Natural killer cell (primary cell): ENCODE measurements at regions not wholly inside any gene's neighbourhood (a gene's known extent, or its start where the extent isn't known, plus 50 kb on each side); places are given as distances from the start of the nearest gene placed in this dataset.

Experiments
- ATAC-seq, 3 donors: fragments of 150-1000 bp in 2 of 3; fragments of 200-7000 bp in 1 of 3; cut with Tn5 transposase; 1 replicate in 1 of 3; 2 replicates in 2 of 3; pipeline ENCODE4 v1.10.0; 2021; ENCODE audit warnings: mild to moderate bottlenecking in 2 of 3, moderate library complexity in 2 of 3
- DNase-seq, 2 donors: peaks; one replicate each; pipeline versions ENCODE4 v3.0.0 to v3.0.0-alpha.2; 2013 to 2021; ENCODE audit warnings: mixed read lengths in 1 of 2
- H3K27ac ChIP-seq: one replicate; pipeline ENCODE4 v1.5.1; 2013; ENCODE audit warnings: mild to moderate bottlenecking, low read length
- H3K27me3 ChIP-seq: one replicate; pipeline ENCODE4 v1.6.1; 2013; ENCODE audit warnings: low read length; ENCODE audit not compliant: control insufficient read depth, insufficient read depth
- H3K36me3 ChIP-seq: one replicate; pipeline ENCODE4 v1.6.1; 2013; ENCODE audit warnings: low read length; ENCODE audit not compliant: control insufficient read depth, insufficient read depth
- H3K4me1 ChIP-seq: one replicate; pipeline ENCODE4 v1.6.1; 2013; ENCODE audit warnings: low read length; ENCODE audit not compliant: control insufficient read depth, insufficient read depth
- H3K4me3 ChIP-seq: one replicate; pipeline ENCODE4 v1.5.1; 2013; ENCODE audit warnings: low read length
- H3K9me3 ChIP-seq: one replicate; pipeline ENCODE4 v1.6.1; 2013; ENCODE audit warnings: low read length; ENCODE audit not compliant: control insufficient read depth, insufficient read depth
- H3K27ac Mint-ChIP-seq, 2 donors: one replicate each; pipeline ENCODE4 v1.8.0; 2022; ENCODE audit warnings: mild to moderate bottlenecking in 2 of 2, mixed read lengths in 2 of 2, moderate library complexity in 1 of 2
- H3K27me3 Mint-ChIP-seq, 2 donors: one replicate each; pipeline ENCODE4 v1.8.0; 2022; ENCODE audit warnings: low read depth in 2 of 2, mixed read lengths in 2 of 2
- H3K36me3 Mint-ChIP-seq: one replicate; pipeline ENCODE4 v1.8.0; 2022; ENCODE audit warnings: mixed read lengths
- H3K4me1 Mint-ChIP-seq, 2 donors: one replicate each; pipeline ENCODE4 v1.8.0; 2022; ENCODE audit warnings: mixed read lengths in 2 of 2
- H3K4me3 Mint-ChIP-seq: one replicate; pipeline ENCODE4 v1.8.0; 2022; ENCODE audit warnings: mild to moderate bottlenecking, moderate library complexity, mixed read lengths
- H3K9me3 Mint-ChIP-seq, 2 donors: one replicate each; pipeline ENCODE4 v1.8.0; 2022; ENCODE audit warnings: mixed read lengths in 2 of 2
- WGBS: methylation state at CpG from one replicate; pipeline ENCODE4 v1.1.7; 2013; ENCODE audit warnings: missing lambda C conversion rate; ENCODE audit not compliant: insufficient coverage; 5-methylcytosine and 5-hydroxymethylcytosine counted together
- intact Hi-C: fragments of 100-400 bp; cut with micrococcal nuclease; formaldehyde crosslinking; loops from one replicate; pipeline ENCODE4 v1.14.2; 2022
- TF ChIP-seq, protein P1 (sequence below): fragments of 200-600 bp; IDR thresholded peaks from one replicate; pipeline ENCODE4 v1.8.0; 2022; ENCODE audit warnings: antibody characterized with exemption

- H3K4me1 Mint-ChIP-seq, result no peaks in the 10 kb centered on the region
- Histone ChIP-seq H3K27ac (no peak overlapping the region), H3K4me3 (no peak overlapping the region), H3K27me3 (peaks cover 9% of the 10 kb centered on the region), H3K4me1 (no peaks in the 10 kb centered on the region), H3K9me3 (no peaks in the 10 kb centered on the region), H3K36me3 (no peaks in the 10 kb centered on the region)
- 39% methylated on average over 6 of the region's 6 CpGs for WGBS
- H3K36me3 Mint-ChIP-seq, result no peaks in the 10 kb centered on the region
- intact Hi-C loops, result no loop called here
- H3K27ac Mint-ChIP-seq, result no peak overlapping the region
- TF ChIP-seq, protein P1, sequence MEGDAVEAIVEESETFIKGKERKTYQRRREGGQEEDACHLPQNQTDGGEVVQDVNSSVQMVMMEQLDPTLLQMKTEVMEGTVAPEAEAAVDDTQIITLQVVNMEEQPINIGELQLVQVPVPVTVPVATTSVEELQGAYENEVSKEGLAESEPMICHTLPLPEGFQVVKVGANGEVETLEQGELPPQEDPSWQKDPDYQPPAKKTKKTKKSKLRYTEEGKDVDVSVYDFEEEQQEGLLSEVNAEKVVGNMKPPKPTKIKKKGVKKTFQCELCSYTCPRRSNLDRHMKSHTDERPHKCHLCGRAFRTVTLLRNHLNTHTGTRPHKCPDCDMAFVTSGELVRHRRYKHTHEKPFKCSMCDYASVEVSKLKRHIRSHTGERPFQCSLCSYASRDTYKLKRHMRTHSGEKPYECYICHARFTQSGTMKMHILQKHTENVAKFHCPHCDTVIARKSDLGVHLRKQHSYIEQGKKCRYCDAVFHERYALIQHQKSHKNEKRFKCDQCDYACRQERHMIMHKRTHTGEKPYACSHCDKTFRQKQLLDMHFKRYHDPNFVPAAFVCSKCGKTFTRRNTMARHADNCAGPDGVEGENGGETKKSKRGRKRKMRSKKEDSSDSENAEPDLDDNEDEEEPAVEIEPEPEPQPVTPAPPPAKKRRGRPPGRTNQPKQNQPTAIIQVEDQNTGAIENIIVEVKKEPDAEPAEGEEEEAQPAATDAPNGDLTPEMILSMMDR, result no peak
- H3K27me3 Mint-ChIP-seq, result peaks cover 27 to 47% of the 10 kb centered on the region in 2 donors
- ATAC-seq, result no peak
- DNase-seq, result no peak
- H3K9me3 Mint-ChIP-seq, result no peaks in the 10 kb centered on the region
- H3K4me3 Mint-ChIP-seq, result no peak overlapping the region
Measured at GRCh38 chr6:125528621-125529041, 220.8 kb upstream of the HEY2 start.

DNA sequence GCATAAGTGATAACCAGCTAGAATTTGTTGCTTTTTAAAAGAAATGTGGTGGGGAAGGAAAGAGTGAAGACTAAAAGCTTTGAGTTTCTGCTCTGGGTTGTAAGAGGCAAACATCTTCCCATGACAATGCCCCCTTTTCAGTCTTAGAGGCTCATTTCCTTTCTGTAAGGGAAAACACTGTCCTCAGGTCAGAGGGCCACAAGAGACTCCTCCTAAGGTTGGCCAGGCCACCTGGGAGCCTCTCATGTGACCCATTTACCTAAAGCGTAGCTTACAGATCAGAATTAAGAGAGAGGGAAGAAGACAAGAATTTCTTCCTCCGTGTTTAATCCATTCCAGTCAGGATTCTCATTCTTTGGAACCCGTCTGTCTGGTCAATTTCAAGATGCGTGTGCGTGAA, 220.4 kb upstream of the HEY2 start:
- H3K27me3 Mint-ChIP-seq, result peaks cover 30 to 52% of the 10 kb centered on the region in 2 donors
- no peak for ATAC-seq
- intact Hi-C loops, result no loop called here

DNA sequence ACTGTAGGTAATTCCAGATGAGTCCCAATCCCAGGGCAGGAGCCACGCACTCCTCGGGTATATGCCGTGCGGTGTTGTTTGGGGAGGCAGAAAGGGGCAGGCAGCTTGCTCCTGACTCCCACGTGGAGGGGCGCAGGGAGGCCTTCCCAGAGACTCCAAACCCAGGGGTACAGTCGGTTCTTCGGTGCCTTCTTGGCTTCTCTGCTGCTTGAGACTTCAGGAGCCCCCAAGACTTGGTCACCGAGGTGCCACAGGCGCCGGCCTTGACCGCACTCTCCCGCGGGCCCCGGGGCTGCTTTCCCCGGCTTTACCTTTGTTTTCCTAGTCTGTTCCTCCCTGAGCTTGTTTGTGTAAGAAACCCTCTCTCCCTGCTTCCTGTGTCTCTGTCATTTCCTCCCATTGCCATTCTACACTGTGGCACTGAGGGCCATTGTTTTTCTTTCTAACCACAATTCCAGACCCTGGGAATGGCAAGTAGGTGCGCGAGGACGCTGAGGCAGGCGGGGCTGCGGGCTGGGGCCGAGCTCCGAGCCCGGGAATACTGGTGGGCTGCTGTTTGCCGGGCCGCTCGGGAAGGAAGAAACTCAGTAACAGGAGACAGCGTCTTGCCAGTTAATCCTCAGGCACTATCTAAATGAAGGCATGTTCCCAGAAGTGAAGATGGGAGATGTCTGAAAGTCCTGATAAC, 215.6 kb upstream of the HEY2 start:
- Mint-ChIP-seq H3K4me3 (no peak overlapping the region), H3K27ac (no peak overlapping the region), H3K36me3 (no peaks in the 10 kb centered on the region), H3K27me3 (peaks cover 33 to 71% of the 10 kb centered on the region in 2 donors), H3K4me1 (no peaks in the 10 kb centered on the region), H3K9me3 (no peaks in the 10 kb centered on the region)
- 39% methylated on average over 28 of the region's 28 CpGs for WGBS
- DNase-seq (no peak), ATAC-seq (no peak)
- Histone ChIP-seq H3K4me3 (no peak overlapping the region), H3K27me3 (peaks cover 5% of the 10 kb centered on the region), H3K9me3 (no peaks in the 10 kb centered on the region), H3K27ac (no peak overlapping the region), H3K4me1 (no peaks in the 10 kb centered on the region), H3K36me3 (no peaks in the 10 kb centered on the region)
- TF ChIP-seq, protein P1, result no peak
- intact Hi-C loops, result no loop called here

More for the DNA sequence above, 220.4 kb upstream of the HEY2 start:
- Mint-ChIP-seq H3K9me3 (no peaks in the 10 kb centered on the region), H3K36me3 (no peaks in the 10 kb centered on the region), H3K4me3 (no peak overlapping the region), H3K4me1 (no peaks in the 10 kb centered on the region), H3K27ac (no peak overlapping the region)
- Histone ChIP-seq H3K36me3 (no peaks in the 10 kb centered on the region), H3K4me1 (no peaks in the 10 kb centered on the region), H3K27ac (no peak overlapping the region), H3K27me3 (peaks cover 9% of the 10 kb centered on the region), H3K4me3 (no peak overlapping the region), H3K9me3 (no peaks in the 10 kb centered on the region)
- TF ChIP-seq, protein P1, result no peak
- 93% methylated on average over 5 of the region's 5 CpGs for WGBS
- no peak for DNase-seq
